GM23248 (cell line): ENCODE measurements at regions not wholly inside any gene's neighbourhood (a gene's known extent, or its start where the extent isn't known, plus 50 kb on each side); places are given as distances from the start of the nearest gene placed in this dataset.

Source experiments
- DNase-seq: peaks from one replicate; pipeline ENCODE4 v3.0.0-alpha.2; 2015
- H2AFZ ChIP-seq: fragments of 200-600 bp; sonication (generic); 2 replicates; pipeline ENCODE4 v1.6.1; 2016; ENCODE audit warnings: antibody characterized with exemption
- H3F3A ChIP-seq: fragments of 200-600 bp; sonication (generic); 2 replicates; pipeline ENCODE4 v1.6.1; 2016; ENCODE audit warnings: mild to moderate bottlenecking, antibody characterized with exemption, mixed run types; ENCODE audit not compliant: insufficient read depth
- H3K27ac ChIP-seq: fragments of 200-600 bp; sonication (generic); 2 replicates; pipeline ENCODE4 v1.5.1; 2016; ENCODE audit warnings: mild to moderate bottlenecking
- H3K27me3 ChIP-seq: fragments of 200-600 bp; sonication (generic); replicated peaks from 2 replicates; pipeline ENCODE4 v1.6.1; 2016; ENCODE audit warnings: mild to moderate bottlenecking; ENCODE audit not compliant: insufficient read depth
- H3K36me3 ChIP-seq: fragments of 200-600 bp; sonication (generic); 2 replicates; pipeline ENCODE4 v1.6.1; 2016; ENCODE audit warnings: low read depth, mild to moderate bottlenecking
- H3K4me1 ChIP-seq: fragments of 200-600 bp; sonication (generic); 2 replicates; pipeline ENCODE4 v1.6.1; 2016; ENCODE audit warnings: mild to moderate bottlenecking; ENCODE audit not compliant: insufficient read depth
- H3K4me2 ChIP-seq: fragments of 200-600 bp; sonication (generic); one replicate; pipeline ENCODE4 v1.6.1; 2016; ENCODE audit warnings: mild to moderate bottlenecking; ENCODE audit not compliant: unreplicated experiment
- H3K4me3 ChIP-seq: fragments of 200-600 bp; sonication (generic); 2 replicates; pipeline ENCODE4 v1.5.1; 2016; ENCODE audit warnings: mild to moderate bottlenecking
- H3K79me2 ChIP-seq: fragments of 200-600 bp; sonication (generic); 2 replicates; pipeline ENCODE4 v1.6.1; 2016; ENCODE audit warnings: mild to moderate bottlenecking; ENCODE audit not compliant: insufficient read depth
- H3K9ac ChIP-seq: fragments of 200-600 bp; sonication (generic); 2 replicates; pipeline ENCODE4 v1.6.1; 2016; ENCODE audit warnings: mild to moderate bottlenecking
- H3K9me2 ChIP-seq: fragments of 200-600 bp; sonication (generic); 2 replicates; pipeline ENCODE4 v1.6.1; 2016; ENCODE audit warnings: mixed run types, mild to moderate bottlenecking, moderate library complexity; ENCODE audit not compliant: insufficient read depth
- H3K9me3 ChIP-seq: fragments of 200-600 bp; sonication (generic); one replicate; pipeline ENCODE4 v1.6.1; 2017; ENCODE audit warnings: low read depth
- H4K20me1 ChIP-seq: fragments of 200-600 bp; sonication (generic); 2 replicates; pipeline ENCODE4 v1.6.0; 2016; ENCODE audit not compliant: insufficient read depth
- EZH2 ChIP-seq: fragments of 200-600 bp; sonication (generic); IDR thresholded peaks from 2 replicates; pipeline ENCODE4 v1.6.1; 2018; ENCODE audit warnings: antibody characterized with exemption, mild to moderate bottlenecking; ENCODE audit not compliant: insufficient read depth, poor library complexity, severe bottlenecking
- EZH2phosphoT487 ChIP-seq: fragments of 200-600 bp; sonication (generic); IDR thresholded peaks from 2 replicates; pipeline ENCODE4 v1.6.1; 2018; ENCODE audit warnings: antibody characterized with exemption, moderate library complexity, mild to moderate bottlenecking, low read depth; ENCODE audit not compliant: insufficient read depth
- WGBS, 2 experiments: methylation state at CpG; one replicate each; pipeline ENCODE4 v1.1.6; 2015 to 2017; ENCODE audit warnings: low lambda C conversion rate in 2 of 2, low coverage in 1 of 2; ENCODE audit errors: missing lambda C conversion rate in 2 of 2; 5-methylcytosine and 5-hydroxymethylcytosine counted together
- in situ Hi-C: fragments of 300-500 bp; cut with MboI; formaldehyde crosslinking; loops from 2 replicates; pipeline ENCODE4 v1.15.0; 2020

DNA sequence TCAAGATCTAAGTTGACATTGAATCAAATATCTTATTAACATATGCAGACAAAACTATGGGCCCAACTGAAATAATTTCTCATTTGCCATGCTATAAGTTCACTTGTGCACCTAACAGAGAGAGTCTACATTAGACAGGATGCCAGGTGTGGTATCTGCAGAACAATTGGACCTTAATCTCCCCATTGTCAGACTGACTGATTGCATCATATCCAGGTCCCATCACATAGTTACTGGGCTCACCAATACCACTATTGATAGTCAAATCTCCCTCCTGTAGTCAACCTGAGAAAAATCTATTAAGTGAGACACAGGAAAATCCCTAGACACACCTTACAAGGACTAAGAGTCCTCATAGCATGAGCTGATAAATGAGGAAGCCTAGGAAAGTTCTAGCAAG, 156.0 kb upstream of the FRG1 start:
- no peaks in the 10 kb centered on the region for H3K36me3 ChIP-seq
- H4K20me1 ChIP-seq = no peaks in the 10 kb centered on the region
- no peaks in the 10 kb centered on the region for H3K4me1 ChIP-seq
- no peaks in the 10 kb centered on the region for H3K9me3 ChIP-seq
- no peak overlapping the region for H3K4me3 ChIP-seq
- H3K4me2 ChIP-seq = no peak overlapping the region
- no peaks in the 10 kb centered on the region for H3K79me2 ChIP-seq
- TF ChIP-seq EZH2phosphoT487 = no peak
- no peak for TF ChIP-seq EZH2
- no peak overlapping the region for H3K27ac ChIP-seq
- no peaks in the 10 kb centered on the region for H3K27me3 ChIP-seq
- no peak overlapping the region for H2AFZ ChIP-seq
- DNase-seq = no peak
- in situ Hi-C loops = no loop called here
- no peaks in the 10 kb centered on the region for H3F3A ChIP-seq
- no peaks in the 10 kb centered on the region for H3K9me2 ChIP-seq
- no peak overlapping the region for H3K9ac ChIP-seq

DNA sequence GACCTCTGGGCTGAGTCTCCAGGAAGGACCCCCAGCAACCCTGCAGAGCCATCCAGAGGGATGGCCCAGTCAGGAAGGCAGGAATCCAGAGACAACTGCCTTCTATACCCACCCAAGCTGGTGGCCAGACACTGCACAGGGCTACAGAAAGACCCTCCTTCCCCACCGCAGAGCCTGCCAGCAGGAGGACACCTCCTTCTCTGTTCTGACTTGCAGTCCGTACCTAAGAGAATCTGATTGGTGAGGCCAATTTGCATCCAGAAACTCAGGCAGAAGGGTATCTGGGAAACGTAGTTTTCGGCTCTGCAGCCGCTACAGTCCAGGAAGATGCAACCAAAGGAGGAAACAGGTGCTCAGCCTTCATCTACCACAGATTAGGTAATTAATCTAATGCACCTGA, 155.4 kb upstream of the FRG1 start:
- Histone ChIP-seq H2AFZ (no peak overlapping the region), H3K4me3 (no peak overlapping the region), H3F3A (no peaks in the 10 kb centered on the region), H3K27me3 (no peaks in the 10 kb centered on the region), H3K4me1 (no peaks in the 10 kb centered on the region), H3K36me3 (no peaks in the 10 kb centered on the region), H3K79me2 (no peaks in the 10 kb centered on the region), H3K4me2 (no peak overlapping the region), H3K9me3 (no peaks in the 10 kb centered on the region), H4K20me1 (no peaks in the 10 kb centered on the region), H3K27ac (no peak overlapping the region), H3K9me2 (no peaks in the 10 kb centered on the region), H3K9ac (no peak overlapping the region)
- in situ Hi-C loops = no loop called here
- 52 to 59% methylated on average over 5 of the region's 5 CpGs for WGBS, 2 experiments
- no peak for TF ChIP-seq EZH2
- TF ChIP-seq EZH2phosphoT487 = no peak
- DNase-seq = no peak

DNA sequence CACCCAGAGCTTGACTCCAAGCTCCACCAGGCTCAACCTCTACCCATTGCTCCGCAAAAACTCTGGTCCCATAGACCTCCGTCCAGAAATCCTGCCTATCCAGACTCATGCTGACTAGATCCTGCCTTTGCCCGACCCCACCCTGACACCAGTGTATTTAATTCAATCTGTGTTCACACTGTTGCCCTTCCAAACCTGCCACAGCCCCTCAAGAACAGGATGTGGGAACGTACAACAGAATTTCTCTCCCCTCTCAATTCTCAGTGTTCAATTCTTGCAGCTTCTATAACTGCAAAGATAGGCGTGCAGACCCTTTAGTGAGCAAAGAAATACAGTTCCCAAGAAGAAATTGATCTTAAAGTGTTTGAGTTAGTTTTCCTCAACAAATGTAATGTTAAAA, 154.2 kb upstream of the FRG1 start:
- H4K20me1 ChIP-seq = no peaks in the 10 kb centered on the region
- H3K79me2 ChIP-seq = no peaks in the 10 kb centered on the region
- H3K9me3 ChIP-seq = no peaks in the 10 kb centered on the region
- H3K9me2 ChIP-seq = no peaks in the 10 kb centered on the region
- no peaks in the 10 kb centered on the region for H3K4me1 ChIP-seq
- H3K4me2 ChIP-seq = no peak overlapping the region
- DNase-seq = no peak
- H3K9ac ChIP-seq = no peak overlapping the region
- H3F3A ChIP-seq = no peaks in the 10 kb centered on the region
- no peaks in the 10 kb centered on the region for H3K36me3 ChIP-seq
- no peaks in the 10 kb centered on the region for H3K27me3 ChIP-seq
- no peak overlapping the region for H3K27ac ChIP-seq
- no peak overlapping the region for H2AFZ ChIP-seq
- TF ChIP-seq EZH2phosphoT487 = no peak
- no peak for TF ChIP-seq EZH2
- H3K4me3 ChIP-seq = no peak overlapping the region
- 13 to 19% methylated on average over 5 of the region's 5 CpGs for WGBS, 2 experiments
- in situ Hi-C loops = no loop called here

DNA sequence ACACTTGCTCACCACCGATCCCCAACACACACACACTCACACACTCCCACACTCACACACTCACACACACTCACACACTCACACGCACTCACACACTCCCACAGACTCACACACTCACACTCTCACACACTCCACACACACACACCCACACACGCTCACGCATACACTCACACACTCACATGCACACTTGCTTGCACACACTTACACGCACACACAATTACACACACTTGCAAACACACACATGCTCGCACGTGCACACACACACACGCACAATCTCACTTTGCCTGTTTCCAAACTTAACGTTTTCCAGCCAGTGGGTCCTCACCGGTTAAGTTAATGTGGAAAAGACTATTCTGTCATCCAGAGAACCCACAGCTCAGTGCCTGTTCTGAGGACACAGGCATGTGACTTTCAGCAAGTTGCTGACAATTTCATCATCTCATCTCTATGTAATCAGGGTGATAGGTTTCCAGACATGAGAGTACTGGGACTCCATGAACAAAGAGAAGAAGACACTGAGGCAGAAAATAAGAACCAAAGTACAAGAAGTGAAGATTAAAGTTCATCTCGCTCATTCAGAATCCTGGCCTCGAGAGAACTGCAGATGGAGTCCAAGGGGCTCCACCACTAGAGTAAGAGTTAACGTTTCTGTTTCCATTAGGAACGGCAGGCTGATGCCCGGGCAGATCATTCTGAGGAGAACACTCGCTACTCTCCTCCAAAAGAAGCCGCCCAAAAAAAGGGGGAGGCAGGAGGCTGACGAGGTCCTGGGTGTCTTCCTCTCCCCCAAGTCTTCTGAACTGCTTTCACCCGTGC, 153.2 kb upstream of the FRG1 start:
- no peaks in the 10 kb centered on the region for H3K36me3 ChIP-seq
- H3K9ac ChIP-seq = 0 out of 2 replicates have a peak overlapping the region, but pooled peaks have one; percentile 7
- H3K4me1 ChIP-seq = no peaks in the 10 kb centered on the region
- no peaks in the 10 kb centered on the region for H3K79me2 ChIP-seq
- H3K9me2 ChIP-seq = no peaks in the 10 kb centered on the region
- no peaks in the 10 kb centered on the region for H3K9me3 ChIP-seq
- in situ Hi-C loops = no loop called here
- H3K4me2 ChIP-seq = peak overlapping the region; percentile 39
- TF ChIP-seq EZH2phosphoT487 = no peak
- no peak for TF ChIP-seq EZH2
- DNase-seq = peak; percentile 45
- no peaks in the 10 kb centered on the region for H3F3A ChIP-seq
- peak overlapping the region; percentile 63 for H2AFZ ChIP-seq
- no peak overlapping the region for H3K27ac ChIP-seq
- WGBS, 2 experiments = 17% methylated on average over 19 of the region's 19 CpGs
- H3K27me3 ChIP-seq = no peaks in the 10 kb centered on the region
- peak overlapping the region; percentile 18; the same call in 1 of the 2 replicates for H3K4me3 ChIP-seq
- no peaks in the 10 kb centered on the region for H4K20me1 ChIP-seq
